Forelimb muscle (tissue), 1 donor: ENCODE measurements at regions not wholly inside any gene's neighbourhood (a gene's known extent, or its start where the extent isn't known, plus 50 kb on each side); places are given as distances from the start of the nearest gene placed in this dataset.

ENCODE experiments used
- DNase-seq: peaks from one replicate; pipeline ENCODE4 v3.0.0-alpha.2; 2013; ENCODE audit warnings: low read depth

DNA sequence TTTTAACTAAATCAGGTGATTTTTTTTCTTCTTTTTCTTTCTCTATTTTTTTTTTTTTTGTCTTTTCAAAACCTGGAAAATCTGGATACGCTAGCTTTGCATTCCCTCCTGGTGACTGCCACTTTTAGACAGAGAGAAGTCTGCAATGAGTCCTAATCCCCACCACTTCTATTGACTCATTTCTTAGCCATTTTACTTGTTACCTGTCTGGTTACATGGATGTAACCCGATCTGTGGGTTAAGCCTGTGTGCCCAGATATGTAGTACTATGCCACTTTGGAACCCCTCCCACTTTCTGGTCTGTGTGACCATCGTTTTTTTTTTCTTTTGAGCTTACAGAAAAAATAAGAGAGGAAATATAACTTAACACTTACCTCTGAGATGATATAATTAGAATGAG lies 817.8 kb upstream of the PCDH9 start:
- no peak for DNase-seq

DNA sequence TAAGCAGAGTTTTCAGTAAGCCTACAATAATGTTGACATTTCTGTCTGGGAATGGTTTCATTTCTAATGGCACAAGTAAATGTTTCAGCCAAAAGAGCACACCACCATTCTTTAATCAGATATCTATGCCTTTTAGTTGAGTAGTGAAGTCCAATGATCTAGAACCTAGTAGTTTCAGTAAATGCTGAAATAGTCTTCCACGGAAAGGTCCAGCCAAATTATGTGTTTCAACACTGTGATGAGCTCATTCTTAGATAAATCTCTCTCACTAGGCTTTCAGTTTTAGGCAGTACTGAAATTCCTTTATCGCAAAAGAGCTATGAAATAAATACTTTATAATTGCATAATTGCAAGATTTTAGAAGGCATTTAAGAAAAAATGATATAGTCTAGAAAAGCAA lies 816.8 kb upstream of the PCDH9 start:
- DNase-seq = no peak

DNA sequence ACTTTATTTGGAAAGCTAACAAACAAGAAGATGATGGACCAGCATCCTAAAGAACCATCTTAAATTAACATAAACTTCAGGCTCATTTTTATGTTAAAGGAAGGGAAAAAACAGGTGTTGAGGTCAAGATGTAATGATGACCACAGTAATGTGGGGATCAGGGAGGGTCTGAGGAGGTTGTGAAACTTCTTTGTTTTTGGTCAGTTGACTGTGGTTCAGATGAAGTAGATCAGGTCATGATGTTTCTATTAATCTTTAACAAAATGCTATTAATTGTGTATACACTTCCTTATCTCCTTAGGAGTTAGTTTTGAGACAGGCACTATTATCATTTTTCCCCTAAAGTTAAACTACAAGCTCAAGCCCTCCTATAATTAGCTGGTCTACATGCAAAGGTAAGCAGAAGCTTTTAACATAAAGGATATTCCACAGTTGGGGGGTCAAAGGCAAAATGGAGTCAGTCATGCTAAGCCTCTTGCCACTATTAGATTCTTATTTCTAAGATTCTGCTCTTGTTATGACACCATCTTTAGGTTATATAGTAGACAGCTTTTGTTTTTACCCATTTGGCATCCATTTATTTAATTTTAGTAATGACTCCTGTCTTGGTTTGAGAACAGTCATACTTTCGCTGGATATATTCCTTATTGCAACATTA lies 800.1 kb upstream of the PCDH9 start:
- no peak for DNase-seq

DNA sequence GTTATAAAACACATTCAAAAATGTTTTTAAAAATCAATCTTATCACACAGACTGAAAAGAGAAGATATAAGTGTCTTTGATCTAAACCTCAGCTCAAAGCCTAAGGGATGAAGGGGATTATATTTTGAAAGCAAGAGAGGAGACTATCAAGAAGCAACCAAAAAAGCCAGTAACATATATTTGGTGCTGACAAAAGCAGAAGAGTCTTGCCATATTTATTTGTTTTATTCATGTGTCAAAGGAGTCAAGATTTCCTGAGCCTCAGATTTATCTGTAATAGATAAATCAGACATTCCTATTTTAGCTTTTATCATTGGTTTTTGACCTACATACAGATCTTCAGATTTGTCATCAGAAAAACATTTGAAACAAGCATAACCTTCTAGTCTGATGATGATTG lies 798.6 kb upstream of the PCDH9 start:
- no peak for DNase-seq

DNA sequence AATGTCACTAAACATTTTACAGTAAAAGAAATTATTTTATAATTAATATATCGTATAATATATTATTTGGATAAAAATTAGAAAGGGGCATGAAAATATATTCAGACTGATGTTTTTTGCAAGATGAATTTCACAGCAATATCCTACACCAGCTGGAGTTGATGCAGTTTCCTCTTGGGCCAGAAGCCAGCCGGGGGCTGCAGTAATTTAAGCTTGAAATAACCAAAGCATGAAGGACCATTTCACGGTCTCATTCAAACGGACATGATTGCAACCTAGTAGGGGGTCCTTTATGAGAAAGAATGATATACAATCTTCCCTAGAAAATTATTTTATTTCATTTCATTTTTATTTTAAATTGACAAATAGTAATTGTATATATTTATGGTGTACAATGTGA lies 797.2 kb upstream of the PCDH9 start:
- DNase-seq = no peak

DNA sequence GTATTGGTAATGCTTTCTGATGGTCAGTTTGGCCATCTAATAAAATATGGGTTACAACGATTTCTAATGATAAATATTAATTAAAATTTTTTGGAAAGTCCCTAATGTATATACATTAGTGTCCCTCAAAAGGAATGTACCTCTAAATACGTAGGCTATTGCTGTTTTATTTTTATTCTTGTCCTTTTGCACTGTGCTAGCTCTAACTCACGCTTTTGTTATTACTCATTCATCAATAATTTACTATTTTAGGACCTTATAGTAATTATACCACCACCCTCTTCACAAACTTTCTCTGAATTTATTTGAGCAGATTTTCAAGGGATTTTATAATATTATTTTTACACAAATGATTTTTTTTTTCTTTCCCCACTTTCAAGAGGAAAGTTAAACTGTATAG lies 795.9 kb upstream of the PCDH9 start:
- no peak for DNase-seq

DNA sequence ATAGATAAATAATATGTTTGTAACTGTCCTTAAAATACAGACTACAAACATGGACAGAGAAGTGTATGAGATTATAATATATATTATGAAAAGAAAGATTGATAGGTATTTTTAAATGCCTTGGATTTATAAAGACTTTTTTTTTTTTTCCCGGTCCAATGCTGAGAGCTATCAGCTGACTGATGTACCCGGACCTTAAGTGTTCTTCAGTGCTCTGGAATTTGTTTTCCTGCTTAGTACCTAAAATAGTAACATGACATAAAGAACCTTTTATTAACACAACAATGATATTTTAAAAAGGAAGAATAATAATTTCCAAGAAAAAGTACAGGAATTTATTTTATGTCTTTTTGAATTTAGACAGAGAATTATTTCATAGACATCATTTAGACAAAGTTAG lies 795.5 kb upstream of the PCDH9 start:
- DNase-seq = no peak

DNA sequence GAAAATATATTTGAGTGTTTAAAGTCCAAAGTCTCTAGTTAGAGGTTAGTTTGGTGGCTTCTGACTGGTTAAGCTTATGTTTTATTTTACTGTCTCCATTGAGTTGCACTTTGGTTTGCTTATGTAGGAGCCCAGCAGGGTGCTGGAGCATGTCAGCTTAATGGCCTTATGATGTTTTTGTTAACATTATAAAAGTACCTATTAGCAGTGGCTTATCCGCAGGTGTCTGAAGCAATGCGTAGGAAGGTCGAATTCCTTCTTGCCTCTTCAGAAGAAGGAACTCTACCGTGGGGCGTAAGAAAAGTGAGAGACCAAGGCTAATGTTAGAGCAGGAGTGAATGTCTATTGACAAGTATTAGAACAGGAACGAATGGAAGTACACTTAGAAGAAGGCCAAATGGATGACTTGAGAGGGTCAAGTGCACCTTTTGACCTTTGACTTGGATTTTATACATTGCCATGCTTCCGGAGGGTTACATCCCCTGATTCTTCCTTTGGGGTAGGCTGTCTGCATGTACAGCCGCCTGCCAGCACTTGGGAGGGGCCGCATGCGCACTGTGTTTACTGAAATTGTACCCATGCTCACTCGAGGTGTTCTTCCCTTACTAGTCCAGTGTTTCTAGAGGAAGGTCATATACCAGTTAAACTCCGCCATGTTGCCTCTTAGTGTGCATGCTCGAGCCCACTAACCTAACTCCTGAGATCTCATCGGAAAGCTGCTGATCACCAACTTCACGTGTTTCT lies 793.9 kb upstream of the PCDH9 start:
- DNase-seq = no peak

DNA sequence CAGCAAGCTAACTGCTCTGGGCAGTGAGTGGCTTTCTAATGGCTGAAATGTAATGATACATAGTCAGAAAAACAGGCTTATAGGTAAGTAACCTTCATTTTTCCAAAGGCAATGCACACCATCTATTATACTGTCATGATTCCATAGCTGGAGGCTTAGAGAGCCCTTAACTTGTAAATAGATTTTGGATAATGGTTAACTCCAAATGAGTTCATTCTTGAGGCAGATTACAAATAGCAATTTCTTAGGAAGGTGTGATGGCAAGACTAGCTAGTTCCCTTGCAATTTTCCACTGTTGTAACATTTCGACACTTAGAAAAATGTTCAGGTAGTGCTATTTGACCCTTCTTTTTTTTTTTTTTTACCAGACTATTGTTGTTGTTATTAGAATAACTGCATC lies 789.8 kb upstream of the PCDH9 start:
- DNase-seq = no peak

DNA sequence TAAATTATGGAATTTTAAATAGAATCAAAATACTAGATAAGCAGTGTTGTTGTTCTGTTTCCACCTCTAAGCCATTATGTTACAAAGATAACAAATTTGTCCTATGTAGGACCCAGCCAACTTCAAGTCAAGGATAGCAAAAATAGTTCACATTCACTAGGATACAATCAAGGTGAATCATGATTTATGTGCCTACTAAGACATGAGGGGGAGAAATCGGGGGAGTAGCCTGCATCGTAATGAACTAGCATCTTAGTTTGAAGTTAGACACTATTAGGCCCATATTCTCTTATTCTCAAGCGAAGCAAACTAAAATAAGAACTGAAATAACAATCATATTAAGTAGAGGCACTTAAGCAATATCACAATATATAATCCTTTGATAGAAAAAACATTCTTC lies 779.4 kb upstream of the PCDH9 start:
- no peak for DNase-seq

DNA sequence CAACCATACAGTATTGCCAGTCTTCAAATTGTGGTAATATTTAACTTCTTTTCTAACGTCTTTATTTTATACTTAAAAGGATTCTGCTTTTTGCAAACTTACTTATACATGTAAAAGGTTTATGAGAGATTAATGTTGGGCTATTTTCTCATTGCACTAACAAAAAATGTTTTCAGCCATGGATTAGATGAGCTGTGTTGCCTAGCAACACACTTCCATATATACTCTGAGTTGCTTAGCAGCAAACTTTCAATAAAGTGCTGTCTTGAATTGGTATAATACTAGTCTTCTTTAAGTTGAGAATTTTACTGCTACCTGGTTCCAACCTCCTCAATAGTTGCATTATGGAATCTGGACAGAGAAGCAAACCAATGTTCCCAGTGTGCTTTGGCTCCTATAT lies 777.4 kb upstream of the PCDH9 start:
- DNase-seq = no peak

DNA sequence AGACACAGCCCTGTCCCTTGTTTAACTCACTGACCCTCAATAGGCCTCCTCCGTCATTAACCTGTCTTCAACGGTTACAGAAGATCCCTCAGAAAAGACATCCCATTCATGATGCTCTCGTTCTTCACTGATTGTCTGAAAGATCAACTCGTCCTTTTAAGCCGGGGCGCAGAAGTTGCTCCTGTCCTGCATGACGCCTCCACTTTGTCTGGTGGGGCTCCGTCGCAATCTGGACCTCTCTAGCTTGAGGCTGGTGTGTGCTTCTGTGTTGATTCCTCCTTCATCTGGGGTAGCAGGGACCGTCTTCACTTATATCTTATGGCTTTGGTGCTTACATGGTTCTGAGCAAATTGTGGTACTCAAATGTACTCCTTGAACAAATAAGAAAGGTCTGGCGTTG lies 766.0 kb upstream of the PCDH9 start:
- DNase-seq = no peak

DNA sequence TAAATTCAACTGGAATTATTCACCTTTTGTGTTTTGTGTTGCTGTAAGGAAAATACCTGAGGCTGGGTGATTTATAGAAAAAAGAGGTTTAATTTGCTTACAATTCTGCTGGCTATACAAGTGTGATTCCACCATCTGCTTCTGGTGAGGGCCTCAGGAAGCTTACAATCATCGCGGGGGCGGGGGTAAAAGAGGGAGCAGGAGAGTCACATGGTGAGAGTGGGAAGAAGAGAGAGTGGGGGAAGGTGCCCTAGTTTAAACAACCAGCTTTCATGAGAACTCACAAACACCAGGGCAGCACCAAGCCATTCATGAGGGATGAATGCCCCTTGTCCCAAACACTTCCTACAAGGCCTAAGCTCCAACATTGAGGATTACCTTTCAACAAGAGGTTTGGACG lies 760.7 kb upstream of the PCDH9 start:
- DNase-seq = no peak

DNA sequence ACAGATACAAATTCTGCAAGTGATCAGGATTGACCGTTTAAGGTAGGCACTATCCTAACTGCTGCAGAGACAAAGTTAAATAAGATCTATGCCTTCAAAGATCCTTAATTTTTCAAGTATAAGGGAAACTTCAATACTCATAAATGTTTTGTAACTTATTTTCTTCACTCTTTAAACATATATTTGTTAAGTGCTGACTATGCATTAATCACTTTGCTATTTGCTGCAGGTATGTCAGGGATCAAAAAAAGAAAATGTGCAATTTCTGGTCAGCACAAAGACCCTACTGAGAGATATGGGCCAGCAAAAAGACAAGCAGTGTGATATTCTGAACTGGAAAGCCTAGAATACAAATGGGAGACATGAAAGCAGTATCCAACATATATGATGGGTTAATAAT lies 756.1 kb upstream of the PCDH9 start:
- DNase-seq = no peak

DNA sequence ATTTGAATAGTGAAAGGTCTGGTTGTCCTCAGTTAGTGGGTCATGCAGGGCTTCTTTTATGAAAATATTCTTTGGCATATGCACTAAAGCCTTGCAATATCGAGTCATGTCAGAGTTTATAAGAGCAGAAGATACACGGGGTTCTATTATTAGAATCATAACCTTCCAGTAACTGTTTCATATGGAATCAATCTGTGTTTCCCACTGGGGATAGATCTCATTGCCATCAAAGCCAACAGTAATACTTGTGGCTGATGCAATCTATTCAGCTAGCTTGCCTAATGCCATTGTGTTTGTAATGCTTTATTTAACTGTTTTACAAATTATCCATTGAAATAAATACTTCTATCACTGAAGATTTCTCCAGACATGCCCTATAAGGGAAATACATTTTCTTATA lies 746.9 kb upstream of the PCDH9 start:
- peak; percentile 36 for DNase-seq

DNA sequence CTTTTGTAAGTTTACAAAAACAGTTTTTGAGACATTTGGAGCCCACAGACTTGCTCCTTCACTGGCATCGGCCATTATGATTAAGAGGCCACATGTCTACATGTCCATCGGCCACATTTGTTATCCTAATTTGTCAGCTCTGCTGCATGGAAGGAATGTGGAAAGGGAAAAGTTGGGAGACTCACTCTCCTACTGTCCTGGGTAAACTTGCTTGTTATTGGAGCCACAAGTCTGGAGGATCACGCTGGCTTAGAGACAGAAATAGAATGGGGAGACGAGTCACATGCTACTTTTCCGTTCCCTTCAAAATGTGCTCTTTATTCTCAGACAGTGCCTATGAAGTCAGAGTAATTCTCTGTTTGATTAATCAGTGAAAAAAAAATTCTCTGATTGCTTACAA lies 741.2 kb upstream of the PCDH9 start:
- DNase-seq = no peak

DNA sequence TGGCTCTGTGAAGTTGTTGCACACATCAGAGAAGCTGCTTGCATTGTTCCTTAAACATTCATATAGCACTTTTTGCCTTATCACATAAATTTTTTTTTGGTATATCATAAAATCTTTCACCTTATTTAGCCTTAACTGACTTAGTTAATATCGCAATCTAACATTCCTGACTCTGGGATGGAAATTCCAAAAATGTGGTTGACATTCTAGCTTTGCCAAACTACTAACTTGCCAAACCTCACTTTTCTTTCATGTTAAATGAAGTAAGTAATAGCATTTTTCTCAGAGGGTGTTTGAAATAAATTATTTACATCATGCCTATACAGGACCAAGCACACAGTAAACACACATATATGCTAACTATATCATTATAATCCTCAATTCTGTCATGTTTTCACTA lies 736.9 kb upstream of the PCDH9 start:
- no peak for DNase-seq

DNA sequence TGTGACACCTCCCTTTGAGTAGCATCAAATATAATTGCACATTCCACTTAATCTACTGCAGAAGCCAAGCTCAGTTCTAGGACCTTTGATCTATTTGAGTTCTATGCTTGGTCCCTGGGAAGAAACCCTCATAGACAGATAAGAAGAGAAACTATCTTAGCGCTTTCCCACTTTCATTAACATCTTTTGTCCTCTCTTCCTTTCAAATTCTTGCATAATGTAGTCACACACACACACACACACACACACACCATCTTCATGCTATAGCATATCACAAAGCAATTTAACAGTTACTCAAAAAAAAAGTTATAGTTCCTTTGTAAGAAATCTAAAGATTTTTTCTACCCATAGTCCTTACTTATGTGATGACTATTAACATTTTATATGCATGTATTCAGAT lies 735.9 kb upstream of the PCDH9 start:
- DNase-seq = no peak

DNA sequence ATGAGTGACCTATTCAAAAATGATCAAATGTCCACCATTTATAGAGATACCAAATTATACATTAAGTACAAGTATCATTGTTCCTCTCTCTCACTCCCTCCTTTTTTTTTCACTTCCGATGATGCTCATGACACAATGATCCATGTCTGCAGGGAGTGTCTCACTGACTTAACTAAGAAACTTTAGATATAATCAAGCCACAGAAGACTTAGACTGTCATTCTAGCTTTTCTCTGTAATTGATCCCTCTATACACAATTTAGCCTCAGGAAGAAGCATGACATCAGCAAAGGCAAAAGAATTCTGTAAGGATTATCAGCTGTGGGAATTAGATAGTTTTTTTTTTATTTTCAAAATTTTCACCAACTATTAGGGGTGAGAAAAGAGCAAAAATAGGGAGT lies 734.9 kb upstream of the PCDH9 start:
- DNase-seq = no peak

DNA sequence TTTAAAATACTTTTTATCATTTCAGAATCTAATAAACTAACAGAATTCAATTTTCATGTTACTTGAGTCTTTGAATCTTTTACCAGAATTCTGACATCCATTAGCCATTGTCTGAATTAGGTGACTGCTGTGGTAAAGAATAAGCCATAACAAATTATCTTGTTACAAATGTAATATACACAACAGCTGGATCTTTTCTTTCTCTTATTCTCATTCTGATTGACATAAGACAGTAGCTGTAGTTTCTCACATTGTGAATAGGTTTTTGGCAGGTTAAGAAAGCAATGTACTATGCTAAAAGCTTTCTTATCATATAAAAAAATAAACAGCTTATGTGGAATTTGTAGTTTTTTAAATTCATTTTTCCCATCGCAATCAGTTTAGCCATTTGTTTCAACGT lies 734.0 kb upstream of the PCDH9 start:
- no peak for DNase-seq

DNA sequence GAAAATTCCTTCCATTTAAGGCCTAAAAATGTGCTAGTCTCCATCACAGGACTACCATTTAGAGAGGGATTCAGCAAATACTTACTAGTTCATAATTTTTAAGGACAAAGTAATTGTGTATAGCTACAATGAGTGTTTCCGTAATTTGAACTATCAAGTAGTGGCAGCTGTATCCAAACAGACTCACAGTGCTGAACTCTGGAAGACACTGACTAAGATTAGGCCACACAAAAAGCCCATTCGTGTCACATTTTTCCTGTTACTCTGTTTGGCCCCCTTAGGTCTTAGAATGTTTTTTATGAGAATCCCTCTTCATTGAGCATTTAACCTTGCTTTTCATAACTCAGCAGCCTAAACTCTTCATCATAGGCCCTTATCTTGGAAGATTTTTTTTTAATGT lies 731.2 kb upstream of the PCDH9 start:
- DNase-seq = no peak

DNA sequence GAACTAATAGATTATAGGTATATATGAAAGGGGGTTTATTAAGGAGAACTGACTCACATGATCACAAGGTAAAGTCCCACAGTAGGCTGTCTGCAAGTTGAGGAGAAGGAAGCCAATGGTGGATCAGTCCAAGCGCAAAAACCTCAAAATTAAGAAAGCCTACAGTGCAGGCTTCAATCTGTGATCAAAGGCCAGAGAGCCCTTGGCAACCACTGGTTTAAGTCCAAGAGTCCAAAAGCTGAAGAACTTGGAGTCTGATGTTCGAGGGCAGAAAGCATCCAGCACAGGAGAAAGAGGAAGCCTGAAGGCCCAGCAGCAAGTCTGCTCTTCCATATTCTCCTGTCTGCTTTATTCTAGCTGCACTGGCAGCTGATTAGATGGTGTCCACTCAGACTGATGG lies 721.3 kb upstream of the PCDH9 start:
- DNase-seq = no peak

DNA sequence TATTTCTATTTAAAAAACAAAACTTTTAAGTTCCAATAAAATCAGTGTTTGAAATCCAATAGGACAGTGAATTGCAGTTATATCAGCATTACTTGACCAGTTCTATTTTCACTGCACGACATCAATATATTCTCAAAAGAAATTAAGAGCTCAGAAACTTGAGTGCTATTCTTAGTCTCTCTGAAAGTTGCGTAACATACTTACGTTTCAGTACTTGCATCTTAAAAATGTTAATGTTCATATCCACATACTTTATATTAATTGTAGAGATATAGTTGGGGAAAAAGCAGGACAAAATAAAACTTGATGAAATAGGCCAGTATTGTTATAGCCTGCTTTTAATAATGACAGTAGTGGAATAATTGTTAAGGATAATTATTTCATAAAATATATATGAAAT lies 720.5 kb upstream of the PCDH9 start:
- no peak for DNase-seq

DNA sequence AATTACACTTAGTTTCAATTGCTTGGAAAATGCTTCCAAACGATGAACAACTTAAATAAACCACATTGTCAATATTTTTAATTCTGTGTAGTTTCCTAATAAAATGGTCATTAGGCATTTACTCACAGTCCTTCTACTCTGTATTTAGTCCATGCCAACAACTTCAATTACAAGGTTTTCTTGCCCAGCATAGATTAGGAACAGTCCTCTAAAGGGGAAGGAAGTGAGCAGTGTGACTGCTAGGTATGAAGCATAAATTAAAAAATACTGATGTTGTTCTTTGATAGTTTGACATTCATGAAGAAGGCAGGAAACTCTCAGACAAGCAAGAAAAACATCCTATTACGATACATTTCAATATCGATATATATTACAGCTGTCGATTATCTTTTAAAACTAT lies 716.0 kb upstream of the PCDH9 start:
- no peak for DNase-seq
